SK-N-SH treated with all-trans-retinoic acid at 6 μM for 48 hours (cell line): ENCODE measurements at regions not wholly inside any gene's neighbourhood (a gene's known extent, or its start where the extent isn't known, plus 50 kb on each side); places are given as distances from the start of the nearest gene placed in this dataset.

Experiments used
- ATAC-seq: fragments of 200-7000 bp; cut with Tn5 transposase; 3 replicates; pipeline ENCODE4 v1.9.1; 2020; ENCODE audit warnings: mild to moderate bottlenecking, moderate library complexity
- ARNTL ChIP-seq: fragments of 450-650 bp; formaldehyde crosslinking; IDR thresholded peaks from 2 replicates; pipeline ENCODE4 v1.5.0; 2020; ENCODE audit warnings: low read depth, mild to moderate bottlenecking, moderate library complexity, borderline replicate concordance
- BACH2 ChIP-seq: fragments of 250-450 bp; sonication (Bioruptor Pico); IDR thresholded peaks from 2 replicates; pipeline ENCODE4 v1.9.0; 2021; ENCODE audit warnings: mild to moderate bottlenecking, borderline replicate concordance
- CSDC2 ChIP-seq: fragments of 250-450 bp; sonication (Bioruptor Pico); IDR thresholded peaks from 2 replicates; pipeline ENCODE4 v1.5.0; 2020; ENCODE audit warnings: mild to moderate bottlenecking, moderate library complexity
- CSRNP3 ChIP-seq: fragments of 250-450 bp; sonication (Bioruptor Pico); IDR thresholded peaks from 2 replicates; pipeline ENCODE4 v1.5.1; 2021; ENCODE audit warnings: mild to moderate bottlenecking, moderate library complexity
- ESRRG ChIP-seq: fragments of 250-450 bp; sonication (Bioruptor Pico); IDR thresholded peaks from 2 replicates; pipeline ENCODE4 v1.6.1; 2021; ENCODE audit warnings: mild to moderate bottlenecking
- GLIS3 ChIP-seq: fragments of 250-450 bp; sonication (Bioruptor Pico); IDR thresholded peaks from 2 replicates; pipeline ENCODE4 v1.5.0; 2020; ENCODE audit warnings: mild to moderate bottlenecking, moderate library complexity
- ISL1 ChIP-seq: fragments of 250-450 bp; sonication (Bioruptor Pico); IDR thresholded peaks from 2 replicates; pipeline ENCODE4 v2.1.2; 2022; ENCODE audit warnings: mild to moderate bottlenecking, moderate library complexity
- OSR1 ChIP-seq: fragments of 250-450 bp; sonication (Bioruptor Pico); IDR thresholded peaks from 2 replicates; pipeline ENCODE4 v1.8.0; 2022; ENCODE audit warnings: moderate library complexity, mild to moderate bottlenecking, inconsistent platforms
- PPARA ChIP-seq: fragments of 250-450 bp; sonication (Bioruptor Pico); IDR thresholded peaks from 2 replicates; pipeline ENCODE4 v1.5.0; 2020; ENCODE audit warnings: mild to moderate bottlenecking, borderline replicate concordance
- RARB ChIP-seq: fragments of 250-450 bp; sonication (Bioruptor Pico); IDR thresholded peaks from 2 replicates; pipeline ENCODE4 v1.8.0; 2021; ENCODE audit warnings: mild to moderate bottlenecking, moderate library complexity
- SNAI2 ChIP-seq: fragments of 250-450 bp; sonication (Bioruptor Pico); IDR thresholded peaks from 2 replicates; pipeline ENCODE4 v1.5.0; 2020; ENCODE audit warnings: mild to moderate bottlenecking, moderate library complexity
- TCF4 ChIP-seq: fragments of 250-450 bp; sonication (Bioruptor Pico); IDR thresholded peaks from 2 replicates; pipeline ENCODE4 v1.8.0; 2021; ENCODE audit warnings: mild to moderate bottlenecking, moderate library complexity, borderline replicate concordance
- TOX ChIP-seq: fragments of 250-450 bp; sonication (Bioruptor Pico); IDR thresholded peaks from 2 replicates; pipeline ENCODE4 v1.8.0; 2021; ENCODE audit warnings: mild to moderate bottlenecking, moderate library complexity, borderline replicate concordance
- ZC3H10 ChIP-seq: fragments of 250-450 bp; sonication (Bioruptor Pico); IDR thresholded peaks from 2 replicates; pipeline ENCODE4 v1.5.1; 2021; ENCODE audit warnings: mild to moderate bottlenecking, moderate library complexity
- ZFP3 ChIP-seq: fragments of 250-450 bp; sonication (Bioruptor Pico); IDR thresholded peaks from 2 replicates; pipeline ENCODE4 v1.5.0; 2020; ENCODE audit warnings: mild to moderate bottlenecking, moderate library complexity
- ZFP30 ChIP-seq: fragments of 450-650 bp; formaldehyde crosslinking; IDR thresholded peaks from 2 replicates; pipeline ENCODE4 v1.5.0; 2022; ENCODE audit warnings: mild to moderate bottlenecking, moderate library complexity
- ZNF70 ChIP-seq: fragments of 450-650 bp; formaldehyde crosslinking; IDR thresholded peaks from 2 replicates; pipeline ENCODE4 v1.5.0; 2020; ENCODE audit warnings: mild to moderate bottlenecking, moderate library complexity
- ZNF8 ChIP-seq: fragments of 450-650 bp; formaldehyde crosslinking; IDR thresholded peaks from 2 replicates; pipeline ENCODE4 v1.5.0; 2020; ENCODE audit warnings: mild to moderate bottlenecking, moderate library complexity
- TF ChIP-seq, protein P1 (sequence below): fragments of 250-450 bp; sonication (Bioruptor Pico); IDR thresholded peaks from 2 replicates; pipeline ENCODE4 v1.8.0; 2021; ENCODE audit warnings: low read depth, mild to moderate bottlenecking, moderate library complexity, borderline replicate concordance
- TF ChIP-seq, protein P2 (sequence below): fragments of 250-450 bp; sonication (Bioruptor Pico); IDR thresholded peaks from 2 replicates; pipeline ENCODE4 v1.5.1; 2020; ENCODE audit warnings: low read depth, mild to moderate bottlenecking, moderate library complexity
- TF ChIP-seq, protein P3 (sequence below): fragments of 250-450 bp; sonication (Bioruptor Pico); IDR thresholded peaks from 2 replicates; pipeline ENCODE4 v1.5.0; 2020; ENCODE audit warnings: mild to moderate bottlenecking, moderate library complexity

DNA sequence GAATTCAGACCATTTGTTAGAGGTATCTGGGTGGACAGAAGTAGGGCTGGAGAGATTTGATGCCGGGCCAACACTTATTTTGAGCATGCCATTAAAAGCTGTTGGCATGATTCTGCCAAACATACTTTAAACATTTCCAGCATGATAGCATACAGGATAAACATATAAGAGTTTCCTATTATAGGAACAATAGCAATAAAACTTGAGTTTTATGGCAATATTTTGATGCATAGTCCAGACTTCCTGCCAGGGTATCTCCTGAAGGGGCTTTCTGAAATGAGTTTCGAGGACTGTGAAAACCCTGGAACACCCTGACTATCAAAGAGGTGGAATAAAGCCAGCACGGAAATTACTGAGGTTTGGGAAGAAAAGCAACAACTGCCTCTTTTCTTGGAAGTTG, 1398.0 kb upstream of the NXPH2 start:
- TF ChIP-seq TCF4 (CRISPR knock-in tag) (no peak), ISL1 (CRISPR knock-in tag) (no peak), TOX (CRISPR knock-in tag) (no peak), ZNF8 (no peak), PPARA (CRISPR knock-in tag) (no peak), CSDC2 (CRISPR knock-in tag) (no peak)
- TF ChIP-seq, protein P1, sequence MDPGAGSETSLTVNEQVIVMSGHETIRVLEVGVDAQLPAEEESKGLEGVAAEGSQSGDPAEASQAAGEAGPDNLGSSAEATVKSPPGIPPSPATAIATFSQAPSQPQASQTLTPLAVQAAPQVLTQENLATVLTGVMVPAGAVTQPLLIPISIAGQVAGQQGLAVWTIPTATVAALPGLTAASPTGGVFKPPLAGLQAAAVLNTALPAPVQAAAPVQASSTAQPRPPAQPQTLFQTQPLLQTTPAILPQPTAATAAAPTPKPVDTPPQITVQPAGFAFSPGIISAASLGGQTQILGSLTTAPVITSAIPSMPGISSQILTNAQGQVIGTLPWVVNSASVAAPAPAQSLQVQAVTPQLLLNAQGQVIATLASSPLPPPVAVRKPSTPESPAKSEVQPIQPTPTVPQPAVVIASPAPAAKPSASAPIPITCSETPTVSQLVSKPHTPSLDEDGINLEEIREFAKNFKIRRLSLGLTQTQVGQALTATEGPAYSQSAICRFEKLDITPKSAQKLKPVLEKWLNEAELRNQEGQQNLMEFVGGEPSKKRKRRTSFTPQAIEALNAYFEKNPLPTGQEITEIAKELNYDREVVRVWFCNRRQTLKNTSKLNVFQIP (CRISPR knock-in tag), result no peak
- TF ChIP-seq, all 23 proteins: peak for 0
- no peak for ATAC-seq

- ATAC-seq, result no peak
These were observed 1396.9 kb upstream of the NXPH2 start for GRCh38 chr2:140177086-140177485.

GRCh38 chr2:140173790-140174189, 1393.6 kb upstream of the NXPH2 start:
- no peak for ATAC-seq
- TF ChIP-seq ARNTL (no peak), CSRNP3 (CRISPR knock-in tag) (no peak), ZC3H10 (no peak), ZNF8 (no peak), TOX (CRISPR knock-in tag) (no peak), GLIS3 (CRISPR knock-in tag) (no peak), SNAI2 (CRISPR knock-in tag) (no peak), ISL1 (CRISPR knock-in tag) (no peak), TCF4 (CRISPR knock-in tag) (no peak), OSR1 (no peak), BACH2 (CRISPR knock-in tag) (no peak), RARB (CRISPR knock-in tag) (no peak), ZNF70 (CRISPR knock-in tag) (no peak), PPARA (CRISPR knock-in tag) (no peak), ZFP30 (CRISPR knock-in tag) (no peak)
- TF ChIP-seq, protein P1 (CRISPR knock-in tag), result no peak
- TF ChIP-seq, protein P2, sequence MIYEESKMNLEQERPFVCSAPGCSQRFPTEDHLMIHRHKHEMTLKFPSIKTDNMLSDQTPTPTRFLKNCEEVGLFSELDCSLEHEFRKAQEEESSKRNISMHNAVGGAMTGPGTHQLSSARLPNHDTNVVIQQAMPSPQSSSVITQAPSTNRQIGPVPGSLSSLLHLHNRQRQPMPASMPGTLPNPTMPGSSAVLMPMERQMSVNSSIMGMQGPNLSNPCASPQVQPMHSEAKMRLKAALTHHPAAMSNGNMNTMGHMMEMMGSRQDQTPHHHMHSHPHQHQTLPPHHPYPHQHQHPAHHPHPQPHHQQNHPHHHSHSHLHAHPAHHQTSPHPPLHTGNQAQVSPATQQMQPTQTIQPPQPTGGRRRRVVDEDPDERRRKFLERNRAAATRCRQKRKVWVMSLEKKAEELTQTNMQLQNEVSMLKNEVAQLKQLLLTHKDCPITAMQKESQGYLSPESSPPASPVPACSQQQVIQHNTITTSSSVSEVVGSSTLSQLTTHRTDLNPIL, result no peak

More at GRCh38 chr2:140177086-140177485, 1396.9 kb upstream of the NXPH2 start:
- TF ChIP-seq ZFP3 (no peak), CSRNP3 (CRISPR knock-in tag) (no peak), ESRRG (no peak), ARNTL (no peak), PPARA (CRISPR knock-in tag) (no peak), ZNF70 (CRISPR knock-in tag) (no peak), CSDC2 (CRISPR knock-in tag) (no peak)
- TF ChIP-seq, protein P2, result no peak
- TF ChIP-seq, protein P3, sequence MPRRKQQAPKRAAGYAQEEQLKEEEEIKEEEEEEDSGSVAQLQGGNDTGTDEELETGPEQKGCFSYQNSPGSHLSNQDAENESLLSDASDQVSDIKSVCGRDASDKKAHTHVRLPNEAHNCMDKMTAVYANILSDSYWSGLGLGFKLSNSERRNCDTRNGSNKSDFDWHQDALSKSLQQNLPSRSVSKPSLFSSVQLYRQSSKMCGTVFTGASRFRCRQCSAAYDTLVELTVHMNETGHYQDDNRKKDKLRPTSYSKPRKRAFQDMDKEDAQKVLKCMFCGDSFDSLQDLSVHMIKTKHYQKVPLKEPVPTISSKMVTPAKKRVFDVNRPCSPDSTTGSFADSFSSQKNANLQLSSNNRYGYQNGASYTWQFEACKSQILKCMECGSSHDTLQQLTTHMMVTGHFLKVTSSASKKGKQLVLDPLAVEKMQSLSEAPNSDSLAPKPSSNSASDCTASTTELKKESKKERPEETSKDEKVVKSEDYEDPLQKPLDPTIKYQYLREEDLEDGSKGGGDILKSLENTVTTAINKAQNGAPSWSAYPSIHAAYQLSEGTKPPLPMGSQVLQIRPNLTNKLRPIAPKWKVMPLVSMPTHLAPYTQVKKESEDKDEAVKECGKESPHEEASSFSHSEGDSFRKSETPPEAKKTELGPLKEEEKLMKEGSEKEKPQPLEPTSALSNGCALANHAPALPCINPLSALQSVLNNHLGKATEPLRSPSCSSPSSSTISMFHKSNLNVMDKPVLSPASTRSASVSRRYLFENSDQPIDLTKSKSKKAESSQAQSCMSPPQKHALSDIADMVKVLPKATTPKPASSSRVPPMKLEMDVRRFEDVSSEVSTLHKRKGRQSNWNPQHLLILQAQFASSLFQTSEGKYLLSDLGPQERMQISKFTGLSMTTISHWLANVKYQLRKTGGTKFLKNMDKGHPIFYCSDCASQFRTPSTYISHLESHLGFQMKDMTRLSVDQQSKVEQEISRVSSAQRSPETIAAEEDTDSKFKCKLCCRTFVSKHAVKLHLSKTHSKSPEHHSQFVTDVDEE (CRISPR knock-in tag), result no peak
